ENCODE measurements at regions not wholly inside any gene's neighbourhood (a gene's known extent, or its start where the extent isn't known, plus 50 kb on each side); places are given as distances from the start of the nearest gene placed in this dataset.

DNA sequence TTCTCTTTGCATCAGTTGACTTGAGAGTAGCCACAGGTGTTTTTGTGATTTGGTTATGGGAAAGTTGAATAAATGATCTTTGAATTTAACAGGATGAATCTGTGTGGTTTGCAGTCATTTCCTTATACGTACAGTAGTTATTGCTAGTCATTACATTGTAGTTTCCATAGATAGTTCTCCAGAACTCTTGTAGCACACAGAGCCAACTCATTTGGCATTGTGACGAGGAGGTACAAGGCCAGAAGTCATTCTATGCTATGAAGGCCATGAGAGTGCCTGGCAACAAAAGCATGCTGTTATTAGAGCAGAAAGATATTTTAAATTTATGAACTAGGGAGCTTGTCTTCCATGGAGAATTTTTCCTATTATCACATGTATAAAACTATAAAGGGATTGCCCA lies 973.0 kb upstream of the CHAC2 start:
- no peaks in the 10 kb centered on the region for H3K79me2 ChIP-seq (ENCODE audit: low read depth)
- no peak for DNase-seq

DNA sequence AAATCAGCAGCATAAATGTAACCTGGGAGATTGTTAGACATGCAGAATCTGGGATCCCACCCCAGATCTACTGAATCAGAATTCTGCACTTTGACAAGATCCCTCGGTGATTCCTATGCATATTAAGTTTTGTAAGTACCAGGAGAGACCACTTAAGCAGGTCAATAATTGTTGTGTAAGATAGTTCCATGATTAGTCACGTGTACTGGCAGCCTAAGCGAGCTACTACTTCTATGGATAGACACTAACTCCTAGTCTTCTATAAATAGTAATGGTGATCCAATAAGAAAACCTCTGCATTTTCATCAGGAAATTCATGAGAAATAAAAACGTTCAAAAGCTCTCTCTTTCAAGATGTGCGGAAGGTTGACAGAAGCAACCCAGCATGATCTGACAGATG lies 988.2 kb upstream of the CHAC2 start:
- intact Hi-C loops (cut with micrococcal nuclease; ENCODE audit: unreplicated experiment) = no loop called here
- no peak overlapping the region for H2AFZ ChIP-seq
- ChIA-PET POLR2A (ENCODE audit: unreplicated experiment) (interaction anchor here (0.6 kb wide), 1 partner anchor 106 kb away, joined by 5 read pairs; no protein-coding TSS in a partner anchor), CTCF (no interaction called here)
- no peaks in the 10 kb centered on the region for H4K20me1 ChIP-seq (ENCODE audit: insufficient read depth)
- H3K36me3 ChIP-seq (ENCODE audit: low read depth) = no peaks in the 10 kb centered on the region
- no peaks in the 10 kb centered on the region for H3K9me2 ChIP-seq (ENCODE audit: insufficient read depth)
- TF ChIP-seq, protein P1, sequence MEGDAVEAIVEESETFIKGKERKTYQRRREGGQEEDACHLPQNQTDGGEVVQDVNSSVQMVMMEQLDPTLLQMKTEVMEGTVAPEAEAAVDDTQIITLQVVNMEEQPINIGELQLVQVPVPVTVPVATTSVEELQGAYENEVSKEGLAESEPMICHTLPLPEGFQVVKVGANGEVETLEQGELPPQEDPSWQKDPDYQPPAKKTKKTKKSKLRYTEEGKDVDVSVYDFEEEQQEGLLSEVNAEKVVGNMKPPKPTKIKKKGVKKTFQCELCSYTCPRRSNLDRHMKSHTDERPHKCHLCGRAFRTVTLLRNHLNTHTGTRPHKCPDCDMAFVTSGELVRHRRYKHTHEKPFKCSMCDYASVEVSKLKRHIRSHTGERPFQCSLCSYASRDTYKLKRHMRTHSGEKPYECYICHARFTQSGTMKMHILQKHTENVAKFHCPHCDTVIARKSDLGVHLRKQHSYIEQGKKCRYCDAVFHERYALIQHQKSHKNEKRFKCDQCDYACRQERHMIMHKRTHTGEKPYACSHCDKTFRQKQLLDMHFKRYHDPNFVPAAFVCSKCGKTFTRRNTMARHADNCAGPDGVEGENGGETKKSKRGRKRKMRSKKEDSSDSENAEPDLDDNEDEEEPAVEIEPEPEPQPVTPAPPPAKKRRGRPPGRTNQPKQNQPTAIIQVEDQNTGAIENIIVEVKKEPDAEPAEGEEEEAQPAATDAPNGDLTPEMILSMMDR (conservative IDR thresholded peaks at IDR 0.05) = no peak
- no peak for TF ChIP-seq EZH2 (IDR thresholded peaks at IDR 0.05; ENCODE audit: low read depth)
- no peaks in the 10 kb centered on the region for H3K9me3 ChIP-seq (ENCODE audit: insufficient read depth, low read depth)
- no peak overlapping the region for H3K4me2 ChIP-seq
- no peaks in the 10 kb centered on the region for H3F3A ChIP-seq (ENCODE audit: insufficient read depth, low read depth)
- DNase-seq = no peak
- no peaks in the 10 kb centered on the region for H3K27me3 ChIP-seq (ENCODE audit: insufficient read depth, low read depth)
- no peak overlapping the region for H3K4me3 ChIP-seq
- no peaks in the 10 kb centered on the region for H3K79me2 ChIP-seq (ENCODE audit: low read depth)
- H3K27ac ChIP-seq = no peak overlapping the region
- H3K4me1 ChIP-seq (replicated peaks; ENCODE audit: insufficient read depth) = no peaks in the 10 kb centered on the region
- BruUV-seq (replicated peaks) = no TSS peak

More for the DNA sequence above, 973.0 kb upstream of the CHAC2 start:
- no peaks in the 10 kb centered on the region for H3F3A ChIP-seq (ENCODE audit: insufficient read depth, low read depth)
- intact Hi-C loops (cut with micrococcal nuclease; ENCODE audit: unreplicated experiment) = no loop called here
- BruUV-seq (replicated peaks) = no TSS peak
- no peak overlapping the region for H3K27ac ChIP-seq
- no peak overlapping the region for H2AFZ ChIP-seq
- TF ChIP-seq EZH2 (IDR thresholded peaks at IDR 0.05; ENCODE audit: low read depth) = no peak
- TF ChIP-seq, protein P1 (conservative IDR thresholded peaks at IDR 0.05) = no peak
- no peaks in the 10 kb centered on the region for H3K9me3 ChIP-seq (ENCODE audit: insufficient read depth, low read depth)
- H3K4me1 ChIP-seq (replicated peaks; ENCODE audit: insufficient read depth) = no peaks in the 10 kb centered on the region
- CTCF ChIA-PET = no interaction called here
- no peaks in the 10 kb centered on the region for H4K20me1 ChIP-seq (ENCODE audit: insufficient read depth)
- POLR2A ChIA-PET (ENCODE audit: unreplicated experiment) = no interaction called here
- H3K27me3 ChIP-seq (ENCODE audit: insufficient read depth, low read depth) = no peaks in the 10 kb centered on the region
- H3K9me2 ChIP-seq (ENCODE audit: insufficient read depth) = no peaks in the 10 kb centered on the region
- H3K4me3 ChIP-seq = no peak overlapping the region
- H3K4me2 ChIP-seq = no peak overlapping the region
- H3K36me3 ChIP-seq (ENCODE audit: low read depth) = no peaks in the 10 kb centered on the region

DNA sequence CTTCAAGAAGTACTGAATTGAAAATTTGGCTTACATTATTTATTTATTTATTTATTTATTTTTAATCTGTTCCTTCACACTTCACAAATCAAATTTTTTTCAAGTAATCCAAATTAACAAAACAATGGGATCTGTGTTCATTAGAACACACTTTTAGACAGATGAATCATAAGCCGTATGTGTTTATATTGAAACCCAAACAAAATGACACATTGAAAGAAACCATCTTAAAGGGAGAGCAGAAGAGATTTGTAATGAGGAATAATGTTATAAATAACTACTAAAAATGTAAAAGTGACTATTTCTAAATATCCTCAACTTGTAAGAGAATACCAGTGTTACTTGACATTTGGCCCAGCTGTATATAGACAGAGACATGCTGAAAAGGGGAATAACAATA lies 991.0 kb upstream of the CHAC2 start:
- H3K79me2 ChIP-seq (ENCODE audit: low read depth) = no peaks in the 10 kb centered on the region
- no TSS peak for BruUV-seq (replicated peaks)
- H3K27me3 ChIP-seq (ENCODE audit: insufficient read depth, low read depth) = no peaks in the 10 kb centered on the region
- DNase-seq = no peak
- no peaks in the 10 kb centered on the region for H3K9me3 ChIP-seq (ENCODE audit: insufficient read depth, low read depth)
- POLR2A ChIA-PET (ENCODE audit: unreplicated experiment) = no interaction called here
- H3F3A ChIP-seq (ENCODE audit: insufficient read depth, low read depth) = no peaks in the 10 kb centered on the region
- intact Hi-C loops (cut with micrococcal nuclease; ENCODE audit: unreplicated experiment) = no loop called here
- H4K20me1 ChIP-seq (ENCODE audit: insufficient read depth) = no peaks in the 10 kb centered on the region
- H3K27ac ChIP-seq = no peak overlapping the region
- H3K4me3 ChIP-seq = no peak overlapping the region
- no peaks in the 10 kb centered on the region for H3K9me2 ChIP-seq (ENCODE audit: insufficient read depth)
- CTCF ChIA-PET = no interaction called here
- TF ChIP-seq, protein P1 (conservative IDR thresholded peaks at IDR 0.05) = no peak
- TF ChIP-seq EZH2 (IDR thresholded peaks at IDR 0.05; ENCODE audit: low read depth) = no peak
- H3K36me3 ChIP-seq (ENCODE audit: low read depth) = no peaks in the 10 kb centered on the region
- H3K4me1 ChIP-seq (replicated peaks; ENCODE audit: insufficient read depth) = no peaks in the 10 kb centered on the region
- H2AFZ ChIP-seq = no peak overlapping the region
- no peak overlapping the region for H3K4me2 ChIP-seq

Measured in PC-9 (cell line).